Amniotic stem cell (primary cell): ENCODE measurements at regions not wholly inside any gene's neighbourhood (a gene's known extent, or its start where the extent isn't known, plus 50 kb on each side); places are given as distances from the start of the nearest gene placed in this dataset.

Experiments used
- DNase-seq: peaks from one replicate; lab custom pipeline; 2025; lab: John Stamatoyannopoulos, UW

DNA sequence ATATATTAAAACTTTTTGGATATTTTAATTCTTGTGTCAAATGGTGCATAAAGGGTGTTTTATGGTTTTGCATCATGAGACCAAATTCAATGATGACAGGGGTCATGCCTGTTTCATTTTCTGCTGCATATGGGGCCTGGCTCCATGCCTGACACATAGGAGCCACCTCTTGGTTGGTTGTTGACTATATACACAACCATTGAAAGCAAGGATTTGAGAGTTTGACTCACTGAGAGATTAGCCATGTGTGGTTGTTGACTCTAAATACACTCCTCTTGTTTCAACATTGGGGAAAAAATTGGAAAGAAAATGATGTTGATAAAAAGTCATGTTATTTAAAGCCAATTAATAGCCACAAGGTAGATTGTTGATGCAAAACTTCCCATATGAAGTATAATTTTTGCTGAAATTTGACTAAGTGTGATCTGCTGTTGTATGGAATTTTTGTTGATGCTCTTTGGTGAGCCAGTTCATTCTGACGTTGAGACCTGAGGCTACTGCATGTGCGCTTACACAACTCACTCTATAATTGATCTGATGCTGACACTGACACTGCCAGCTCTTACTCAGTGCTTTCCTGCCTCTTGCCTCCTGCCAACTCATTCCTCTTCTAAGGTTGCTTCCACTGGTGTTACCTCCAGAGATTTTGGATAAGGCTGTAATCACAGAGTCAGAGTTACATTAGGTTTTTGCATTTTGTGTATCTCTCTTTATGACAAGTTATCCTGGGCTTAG is 446.2 kb upstream of the SLC14A2 start:
- DNase-seq = no peak

GRCh38 chr18:45169610-45170009 is 445.7 kb upstream of the SLC14A2 start:
- DNase-seq = peak; percentile 43

DNA sequence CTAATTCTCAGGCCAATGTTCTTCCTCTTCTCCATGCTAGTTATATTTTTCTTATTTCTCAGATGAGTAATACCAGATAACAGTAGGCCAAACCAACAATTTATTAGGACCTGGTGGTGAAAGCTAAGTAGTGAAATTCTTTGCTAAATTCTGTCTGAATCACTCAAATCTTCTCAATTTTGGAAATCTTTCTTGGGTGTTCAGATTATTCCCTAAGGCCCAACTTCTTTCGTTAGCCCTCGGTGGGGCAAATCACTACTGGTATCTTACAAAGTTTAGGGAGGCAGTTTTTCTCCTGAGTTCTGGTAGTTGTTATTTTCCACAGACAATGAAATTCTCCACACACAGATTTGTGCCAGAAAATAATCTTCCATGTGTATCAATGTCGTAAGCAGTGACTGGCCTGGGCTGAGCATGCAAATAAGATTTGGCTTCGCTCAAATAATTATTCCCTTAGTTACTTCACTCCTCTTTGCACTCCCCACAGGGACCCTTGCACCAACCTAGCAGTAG is 443.5 kb upstream of the SLC14A2 start:
- DNase-seq = no peak

DNA sequence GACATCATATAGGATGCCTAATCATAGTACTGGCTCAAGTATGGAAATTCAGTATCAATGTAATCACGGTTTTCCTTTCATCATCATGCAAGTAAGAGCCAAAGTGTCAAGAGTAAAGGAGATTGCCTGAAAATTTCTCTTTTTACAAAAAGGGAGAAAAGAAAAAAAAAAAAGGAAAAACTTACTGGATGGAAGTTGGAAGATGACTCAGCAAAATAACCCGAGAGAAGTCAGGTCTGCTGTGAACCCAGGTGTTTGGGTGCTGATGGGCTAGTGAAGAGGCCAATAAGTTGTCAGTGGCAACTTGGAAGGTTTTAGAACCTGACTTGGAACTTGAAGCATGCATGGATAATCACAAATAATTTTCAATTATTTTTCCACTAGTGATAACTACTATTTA is 441.9 kb upstream of the SLC14A2 start:
- no peak for DNase-seq

DNA sequence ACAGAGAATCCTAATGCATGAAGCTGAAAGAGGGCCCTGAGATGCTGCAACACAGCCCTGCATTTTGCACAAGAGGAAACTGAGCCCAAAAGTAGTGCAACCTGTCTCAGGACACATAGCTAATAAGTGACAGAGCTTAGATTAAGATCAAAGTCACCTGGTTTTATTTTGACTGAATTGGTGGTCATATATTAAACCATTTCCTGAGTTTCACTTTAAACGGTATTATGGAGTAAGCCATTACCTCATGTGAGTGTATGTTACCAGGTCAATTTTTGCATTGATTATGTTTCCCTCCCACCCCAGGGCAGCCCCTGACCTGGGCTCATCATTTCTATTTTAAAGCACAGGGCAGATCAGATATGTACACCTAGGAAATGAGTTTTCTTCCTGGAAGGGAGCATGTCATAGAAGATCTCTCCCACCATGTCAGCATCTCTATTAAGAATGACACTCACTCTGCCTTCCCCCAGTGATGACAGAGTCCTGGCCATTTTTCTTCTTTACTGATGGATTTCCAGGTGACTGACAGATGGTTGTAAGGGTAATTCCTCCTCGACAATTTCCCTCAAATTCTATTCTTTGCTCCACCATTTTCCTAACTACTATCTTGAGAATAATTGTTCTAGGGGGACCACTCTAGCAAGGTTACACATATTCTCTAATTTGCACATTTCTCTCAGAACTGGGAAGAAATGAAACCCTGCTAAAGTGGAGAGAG is 441.3 kb upstream of the SLC14A2 start:
- DNase-seq = no peak

- no peak for DNase-seq
These were observed 440.6 kb upstream of the SLC14A2 start for GRCh38 chr18:45174629-45175136.

GRCh38 chr18:45175511-45175910 is 439.8 kb upstream of the SLC14A2 start:
- DNase-seq = no peak

GRCh38 chr18:45186832-45187231 is 428.4 kb upstream of the SLC14A2 start:
- no peak for DNase-seq

DNA sequence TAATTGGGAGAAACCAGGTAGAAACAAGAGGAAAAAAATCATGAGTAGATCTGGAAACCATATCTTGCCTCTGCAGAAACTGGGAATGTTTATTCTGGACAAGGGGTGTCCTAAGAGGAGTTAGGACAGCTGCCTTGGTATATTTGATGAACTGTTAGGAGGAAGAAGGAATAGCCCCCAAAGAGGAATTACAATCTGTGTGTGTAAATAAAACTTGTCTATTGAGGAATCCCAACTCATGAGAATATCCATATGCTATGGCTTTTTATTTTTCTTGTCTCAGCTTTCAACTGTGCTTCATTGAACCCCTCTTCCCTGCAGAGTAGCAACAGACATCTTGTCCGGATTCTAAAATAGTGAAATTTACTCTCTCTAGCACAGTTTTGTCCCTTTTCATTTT is 423.5 kb upstream of the SLC14A2 start:
- DNase-seq = no peak

DNA sequence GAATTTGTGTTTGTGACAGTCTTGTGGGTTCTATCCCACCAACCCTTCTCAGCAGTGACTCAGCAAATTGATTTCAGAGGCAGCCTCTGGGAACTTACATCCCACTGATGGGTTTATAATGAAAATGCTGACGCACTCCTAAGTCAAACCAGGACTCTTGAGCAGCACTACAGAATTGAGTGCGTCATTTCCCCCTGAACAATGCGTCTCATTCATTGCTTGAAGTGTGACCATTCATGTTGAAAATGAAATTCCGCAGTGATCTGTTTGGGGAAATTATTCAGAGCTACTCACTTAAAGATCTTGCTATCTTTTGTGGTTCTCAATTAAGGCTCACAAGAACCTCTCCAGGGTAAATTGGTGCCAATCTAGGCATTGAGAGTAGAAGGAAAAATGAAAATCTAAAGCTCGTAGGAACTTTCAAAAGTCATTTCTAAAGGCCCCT is 417.7 kb upstream of the SLC14A2 start:
- DNase-seq = no peak

- DNase-seq = no peak
These were observed 416.8 kb upstream of the SLC14A2 start for GRCh38 chr18:45198526-45198925.

GRCh38 chr18:45201029-45201428 is 414.2 kb upstream of the SLC14A2 start:
- no peak for DNase-seq

- no peak for DNase-seq
These were observed 413.8 kb upstream of the SLC14A2 start for GRCh38 chr18:45201489-45201888.

DNA sequence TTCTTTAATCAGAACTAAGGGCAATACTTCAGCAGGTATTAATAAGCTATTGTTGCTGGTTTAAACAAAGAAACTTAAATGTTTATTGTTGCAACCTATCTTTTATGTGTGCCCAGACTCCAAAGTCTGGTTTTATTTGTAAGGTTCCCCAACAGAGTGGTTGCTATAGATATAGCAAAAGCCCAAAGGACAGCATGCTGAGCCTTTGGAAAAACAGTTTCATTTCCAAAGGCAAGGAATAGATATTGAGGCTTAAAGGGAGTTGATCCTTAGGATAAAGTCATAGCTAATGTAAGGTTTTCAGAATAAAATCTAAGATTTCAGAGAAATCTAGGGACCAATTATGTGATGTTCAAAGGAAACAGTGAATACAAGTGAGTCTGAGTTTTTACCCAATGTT is 413.2 kb upstream of the SLC14A2 start:
- DNase-seq = no peak

- no peak for DNase-seq
These were observed 411.6 kb upstream of the SLC14A2 start for GRCh38 chr18:45203677-45204076.

DNA sequence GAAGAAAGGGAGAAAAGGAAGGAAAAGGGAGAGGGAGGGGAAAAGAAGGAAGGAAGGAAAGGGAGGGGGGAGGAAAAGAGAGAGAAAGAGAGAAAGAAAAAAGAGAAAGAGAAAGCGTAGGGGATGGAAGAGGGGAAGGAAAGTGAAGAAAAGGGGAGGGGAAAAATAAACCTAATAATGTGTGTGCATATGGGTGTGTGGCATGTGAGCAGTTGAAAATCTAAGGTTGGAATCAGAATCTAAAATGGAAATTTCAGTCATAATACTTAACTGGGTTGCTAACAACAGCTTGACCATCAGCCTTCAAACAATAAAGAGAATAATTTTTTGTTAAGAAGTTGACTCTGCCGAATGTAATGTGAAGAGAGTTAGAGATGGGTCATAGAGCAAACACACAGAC is 407.9 kb upstream of the SLC14A2 start:
- DNase-seq = no peak

- DNase-seq = no peak
These were observed 407.1 kb upstream of the SLC14A2 start for GRCh38 chr18:45208164-45208563.

DNA sequence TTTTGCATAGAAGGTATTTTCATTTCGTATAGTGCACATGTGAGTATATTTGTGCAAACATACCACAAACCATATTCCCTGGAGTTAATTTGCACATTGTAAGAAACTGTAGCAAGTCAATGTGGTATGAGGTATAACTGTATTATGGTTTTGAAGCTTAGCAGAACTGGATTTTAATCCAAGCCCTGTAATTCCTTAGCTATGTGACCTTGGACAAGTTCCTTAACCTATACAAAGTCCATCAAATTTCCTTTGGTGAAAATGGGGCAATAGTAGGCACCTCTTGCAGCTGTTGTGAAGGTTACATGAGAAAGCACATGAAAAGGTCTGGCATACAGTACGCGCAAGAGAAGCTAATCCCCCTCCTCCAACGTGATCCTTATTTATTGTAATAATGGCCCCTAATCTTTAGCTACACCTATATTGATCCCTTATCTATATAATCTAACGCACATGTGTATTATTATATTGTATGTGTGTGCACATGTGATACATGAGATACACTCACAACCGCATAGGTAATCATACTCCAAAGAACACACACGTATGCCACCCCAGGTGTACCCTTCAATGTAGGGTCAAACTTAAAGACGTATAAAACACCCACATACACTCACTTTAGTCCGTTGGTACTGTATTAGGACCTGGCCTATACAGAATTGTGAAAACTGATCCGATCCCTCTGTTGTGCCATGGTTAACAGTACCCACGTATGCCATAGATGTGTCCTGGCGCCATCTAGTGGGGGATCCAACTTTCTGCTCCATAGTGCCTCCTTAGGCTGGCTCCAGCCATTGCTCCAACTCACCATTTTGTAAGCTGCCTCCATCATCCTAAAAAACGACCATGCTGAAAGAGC is 402.9 kb upstream of the SLC14A2 start:
- DNase-seq = peak; percentile 61

DNA sequence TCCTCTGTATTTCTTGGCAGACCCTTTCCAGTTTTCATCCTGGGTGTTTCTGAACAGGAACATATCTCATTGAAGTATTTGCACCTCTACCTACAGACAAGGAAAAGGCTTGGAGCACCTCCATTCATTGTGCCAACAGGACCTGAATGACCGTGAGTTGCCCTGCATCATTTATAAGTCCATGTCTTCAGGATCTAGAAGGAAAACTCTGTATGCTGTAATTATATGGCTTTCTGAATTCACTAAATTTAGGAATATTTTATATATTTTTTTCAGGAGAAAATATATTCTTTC is 402.3 kb upstream of the SLC14A2 start:
- DNase-seq = no peak

DNA sequence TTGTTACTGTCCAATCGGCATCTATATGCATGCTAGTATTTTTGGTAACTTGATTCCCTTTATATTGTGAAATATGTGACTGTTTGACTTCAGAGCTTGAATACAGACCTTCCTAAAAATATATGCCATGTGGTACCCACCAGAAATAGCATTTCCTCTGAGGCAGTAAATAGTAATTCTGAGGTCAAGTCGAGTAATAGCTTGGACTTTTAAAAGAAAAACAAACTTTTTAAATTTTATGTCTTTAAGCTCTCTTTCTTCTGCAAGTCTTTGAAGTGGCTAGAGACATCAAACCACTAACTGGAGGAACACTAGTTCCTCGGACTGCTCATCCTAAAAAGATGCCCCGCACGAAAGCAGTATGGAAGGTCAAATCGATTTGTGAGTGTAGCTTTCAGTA is 396.8 kb upstream of the SLC14A2 start:
- DNase-seq = no peak

GRCh38 chr18:45221363-45221762 is 393.9 kb upstream of the SLC14A2 start:
- DNase-seq = no peak

DNA sequence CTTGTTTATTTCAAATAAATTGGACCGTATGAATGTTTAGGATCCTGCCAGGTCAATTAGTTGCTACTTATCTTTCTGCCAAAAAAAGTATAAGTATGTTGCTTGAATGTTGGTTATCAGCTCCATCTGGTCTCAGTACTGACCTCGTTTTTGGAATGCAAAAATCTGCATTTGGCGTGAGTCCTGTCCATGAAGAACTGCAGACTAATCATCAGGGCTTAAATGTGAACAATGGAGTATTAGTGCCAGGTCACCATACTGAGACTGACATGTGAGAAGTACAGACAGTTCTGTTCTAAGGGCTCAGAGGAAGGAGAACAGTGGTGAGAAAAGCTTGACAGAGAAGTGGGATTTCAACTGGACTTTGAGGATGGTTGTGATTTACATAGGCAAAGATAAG is 393.1 kb upstream of the SLC14A2 start:
- DNase-seq = no peak
